ENCODE measurements at regions not wholly inside any gene's neighbourhood (a gene's known extent, or its start where the extent isn't known, plus 50 kb on each side); places are given as distances from the start of the nearest gene placed in this dataset.
"Not testable (repeated sequence)": the region's sequence is repeated elsewhere in the genome, so short reads cannot be mapped to it uniquely, and the experiment has no call there.

- no peak for DNase-seq (ENCODE audit: low read depth)
- no peak overlapping the region for H3K4me3 ChIP-seq (ENCODE audit: low read depth, low read length)
These were observed 1272.8 kb downstream of the SUCLG1 start for GRCh38 chr2:83186105-83186760.

DNA sequence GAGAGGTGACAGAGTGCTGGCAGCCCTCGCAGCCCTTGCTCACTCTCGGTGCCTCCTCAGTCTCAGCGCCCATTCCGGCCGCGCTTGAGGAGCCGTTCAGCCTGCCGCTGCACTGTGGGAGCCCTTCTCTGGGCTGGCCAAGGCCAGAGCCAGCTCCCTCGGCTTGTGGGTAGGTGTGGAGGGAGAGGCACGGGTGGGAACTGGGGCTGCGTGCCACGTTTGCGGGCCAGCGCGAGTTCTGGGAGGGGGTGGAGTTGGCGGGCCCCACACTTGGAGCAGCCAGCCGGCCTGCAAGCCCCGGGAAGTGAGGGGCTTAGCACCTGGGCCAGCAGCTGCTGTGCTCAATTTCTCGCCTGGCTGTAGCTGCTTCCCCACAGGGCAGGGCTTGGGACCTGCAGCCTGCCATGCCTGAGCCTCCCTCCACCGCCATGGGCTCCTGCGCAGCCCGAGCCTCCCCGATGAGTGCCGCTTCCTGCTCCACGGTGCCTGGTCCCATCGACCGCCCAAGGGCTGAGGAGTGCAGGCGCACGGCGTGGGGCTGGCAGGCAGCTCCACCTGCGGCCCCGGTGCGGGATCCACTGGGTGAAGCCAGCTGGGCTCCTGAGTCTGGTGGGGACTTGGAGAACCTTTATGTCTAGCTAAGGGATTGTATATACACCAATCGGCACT is 1278.1 kb downstream of the SUCLG1 start:
- H3K4me3 ChIP-seq (ENCODE audit: low read depth, low read length); DNase-seq (ENCODE audit: low read depth): not testable (repeated sequence)

GRCh38 chr2:83176539-83176938 is 1282.5 kb downstream of the SUCLG1 start:
- no peak overlapping the region for H3K4me3 ChIP-seq (ENCODE audit: low read depth, low read length)
- no peak for DNase-seq (ENCODE audit: low read depth)

DNA sequence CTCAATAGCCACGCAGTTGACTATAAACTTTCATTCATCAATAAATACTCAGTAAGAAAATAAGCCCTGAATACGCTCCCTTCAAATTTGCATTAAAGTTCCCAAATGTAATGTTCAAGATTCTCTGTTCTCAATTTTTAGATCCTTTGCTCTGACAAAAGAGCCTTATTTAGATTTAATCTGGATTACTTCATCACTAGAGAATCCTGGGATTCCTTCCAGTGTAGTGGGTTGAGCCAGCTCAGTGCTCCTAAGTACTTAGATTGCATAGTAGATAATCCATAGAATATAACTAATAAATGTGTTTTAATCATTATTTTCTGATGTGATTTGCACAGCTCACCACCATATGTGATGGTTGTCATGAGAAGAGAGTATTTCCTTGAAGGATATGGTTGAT is 1286.2 kb downstream of the SUCLG1 start:
- no peak for DNase-seq (ENCODE audit: low read depth)
- no peak overlapping the region for H3K4me3 ChIP-seq (ENCODE audit: low read depth, low read length)

DNA sequence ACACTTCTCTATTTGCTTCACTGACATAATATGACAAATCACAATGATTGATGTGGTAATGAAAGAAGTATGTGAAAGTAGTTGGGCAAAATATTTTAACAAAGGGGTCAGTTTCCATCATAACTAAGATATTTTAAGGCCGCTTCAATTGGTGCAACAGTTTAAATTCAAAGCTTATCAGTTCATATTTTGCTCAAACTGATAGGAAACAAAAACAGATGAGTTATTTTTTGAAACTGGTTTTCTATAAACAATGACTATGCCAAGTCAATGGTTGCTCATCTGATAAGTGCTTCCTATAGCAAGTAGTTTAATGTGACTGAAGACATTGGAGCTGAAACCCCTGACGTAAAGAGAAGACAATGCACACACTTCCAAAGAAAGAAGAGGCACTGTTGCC is 1290.7 kb downstream of the SUCLG1 start:
- no peak for DNase-seq (ENCODE audit: low read depth)
- H3K4me3 ChIP-seq (ENCODE audit: low read depth, low read length): no peak overlapping the region

DNA sequence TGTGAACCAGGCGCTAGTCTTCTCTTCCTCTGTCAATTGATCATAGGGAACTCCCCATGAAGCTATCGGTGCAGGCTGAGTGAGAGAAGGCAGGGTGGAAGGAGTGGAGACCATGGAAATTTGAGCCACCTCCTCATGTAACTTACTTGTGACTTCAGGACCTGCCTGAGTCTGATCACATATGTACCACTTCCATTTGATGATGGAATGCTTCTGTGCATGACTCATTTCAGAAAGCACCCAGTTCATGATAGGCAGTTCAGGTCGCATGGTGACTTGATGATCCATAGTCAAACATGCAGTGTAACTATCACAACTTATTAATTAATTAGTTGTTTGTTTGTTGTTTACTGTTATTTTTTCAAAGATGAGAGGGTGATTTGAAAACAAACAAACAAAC is 1296.7 kb downstream of the SUCLG1 start:
- no peak overlapping the region for H3K4me3 ChIP-seq (ENCODE audit: low read depth, low read length)
- no peak for DNase-seq (ENCODE audit: low read depth)

DNA sequence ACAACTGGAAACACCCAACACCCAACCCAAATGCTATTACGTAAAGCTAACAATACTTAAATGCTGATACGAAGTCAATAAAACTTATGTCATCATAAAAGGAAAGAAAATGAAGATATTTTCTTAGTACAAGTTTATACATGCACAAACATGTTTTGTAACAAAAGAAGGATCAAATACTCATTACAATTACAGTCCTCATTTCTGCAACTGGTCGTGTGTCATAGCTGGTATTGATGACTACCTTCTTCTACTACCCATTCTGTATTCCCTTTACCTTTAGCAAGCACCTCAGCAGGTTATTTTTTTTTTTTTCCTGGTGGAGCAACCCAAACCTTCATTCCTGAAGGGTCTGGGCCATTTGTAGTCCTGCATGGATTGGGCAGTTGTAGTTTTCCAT is 1298.5 kb downstream of the SUCLG1 start:
- no peak for DNase-seq (ENCODE audit: low read depth)
- no peak overlapping the region for H3K4me3 ChIP-seq (ENCODE audit: low read depth, low read length)

GRCh38 chr2:83155826-83156225 is 1303.3 kb downstream of the SUCLG1 start:
- DNase-seq (ENCODE audit: low read depth): no peak
- no peak overlapping the region for H3K4me3 ChIP-seq (ENCODE audit: low read depth, low read length)

DNA sequence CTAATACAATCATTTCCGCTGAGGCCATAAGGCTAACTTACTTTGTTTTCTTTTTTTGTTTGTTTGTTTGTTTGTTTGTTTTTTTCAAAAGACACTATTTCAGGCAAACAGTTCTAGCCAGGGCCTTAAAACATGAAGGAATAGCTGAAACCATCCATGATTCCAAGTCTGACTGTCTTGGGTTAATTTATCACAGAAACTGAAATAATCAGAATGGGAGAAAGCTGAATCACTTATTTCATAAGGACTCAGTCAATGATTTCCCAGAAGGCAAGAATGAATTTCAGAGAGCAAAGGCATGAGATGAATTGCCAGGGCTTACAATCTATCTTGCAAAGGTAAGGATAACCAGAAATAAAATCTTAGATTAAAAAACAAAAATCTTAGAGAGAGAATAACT is 1315.1 kb downstream of the SUCLG1 start:
- H3K4me3 ChIP-seq (ENCODE audit: low read depth, low read length): no peak overlapping the region
- no peak for DNase-seq (ENCODE audit: low read depth)

DNA sequence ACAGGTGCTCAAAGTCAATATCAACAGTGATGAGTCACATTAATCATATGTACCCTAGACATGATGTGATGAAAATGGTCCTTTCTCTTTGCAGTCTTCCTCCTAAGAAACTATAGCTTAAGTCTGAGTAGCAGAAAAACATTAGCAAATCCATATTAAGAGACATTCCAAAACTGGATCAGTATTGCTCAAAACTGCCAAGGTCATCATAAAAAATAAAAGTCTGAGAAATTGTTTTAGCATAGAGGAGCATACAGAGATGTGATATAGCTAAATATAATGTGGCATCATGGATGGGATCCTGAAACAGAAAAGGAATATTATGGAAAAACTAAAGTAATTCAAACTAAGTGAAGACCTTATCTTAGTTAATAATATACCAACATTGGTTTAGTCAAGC is 1316.1 kb downstream of the SUCLG1 start:
- no peak overlapping the region for H3K4me3 ChIP-seq (ENCODE audit: low read depth, low read length)
- DNase-seq (ENCODE audit: low read depth): no peak

DNA sequence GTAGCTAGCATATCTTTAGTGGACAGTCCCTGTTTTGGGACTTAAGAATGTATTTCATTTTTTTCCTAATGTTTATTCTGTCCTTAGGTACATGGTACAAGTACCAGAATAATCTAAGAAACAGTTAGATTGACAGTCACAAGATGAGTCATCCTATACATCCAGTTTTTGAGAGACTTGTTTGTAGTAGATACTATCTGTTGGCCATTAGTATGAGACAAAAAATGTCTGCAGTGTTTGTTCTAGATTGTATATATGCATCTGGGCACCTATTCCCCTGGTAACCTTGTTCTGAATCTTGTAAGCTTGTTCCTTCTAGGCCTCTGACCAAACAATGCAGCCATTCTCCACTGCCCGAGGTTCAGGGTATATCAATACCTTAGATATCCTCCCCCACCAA is 1343.5 kb downstream of the SUCLG1 start:
- H3K4me3 ChIP-seq (ENCODE audit: low read depth, low read length): no peak overlapping the region
- DNase-seq (ENCODE audit: low read depth): no peak

DNA sequence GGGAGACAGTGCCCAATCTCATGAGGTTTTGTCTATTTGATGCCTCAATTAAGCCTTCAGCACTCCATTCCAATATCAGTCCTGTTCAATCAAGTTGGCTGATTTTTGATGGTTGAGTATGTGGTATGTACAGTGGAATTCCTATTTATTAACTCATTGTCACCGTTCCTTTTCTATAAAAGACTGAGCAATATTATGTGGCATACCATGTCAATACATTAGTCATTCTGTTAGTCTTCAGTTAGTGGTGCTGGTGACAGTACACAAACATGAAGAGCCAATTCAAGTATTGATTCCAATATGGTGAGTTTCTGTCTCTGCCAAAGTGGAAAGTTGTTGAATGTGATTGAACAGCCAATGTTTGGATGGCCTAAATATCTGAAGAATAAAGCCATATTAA is 1343.9 kb downstream of the SUCLG1 start:
- no peak for DNase-seq (ENCODE audit: low read depth)

DNA sequence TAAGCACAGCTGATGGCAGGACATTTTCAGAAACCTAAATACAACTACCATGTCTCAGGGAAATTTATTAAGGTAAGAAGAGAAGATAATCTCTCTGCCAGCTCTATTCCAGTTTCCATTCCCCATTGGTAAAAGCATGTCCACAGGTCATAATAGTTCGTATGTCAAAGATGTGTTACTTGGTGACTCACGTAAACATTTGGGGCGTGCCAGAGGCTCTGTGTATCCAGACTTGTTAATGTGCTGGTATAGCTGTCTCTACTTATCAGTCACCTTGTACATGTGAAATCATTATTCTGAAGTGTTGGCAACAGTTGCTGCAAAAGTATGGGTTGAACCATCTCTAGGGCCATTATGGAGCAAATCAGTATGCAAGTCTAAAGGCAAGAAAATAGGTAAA is 1345.1 kb downstream of the SUCLG1 start:
- DNase-seq (ENCODE audit: low read depth): no peak

More for the DNA sequence above, 1343.9 kb downstream of the SUCLG1 start:
- no peak overlapping the region for H3K4me3 ChIP-seq (ENCODE audit: low read depth, low read length)

DNA sequence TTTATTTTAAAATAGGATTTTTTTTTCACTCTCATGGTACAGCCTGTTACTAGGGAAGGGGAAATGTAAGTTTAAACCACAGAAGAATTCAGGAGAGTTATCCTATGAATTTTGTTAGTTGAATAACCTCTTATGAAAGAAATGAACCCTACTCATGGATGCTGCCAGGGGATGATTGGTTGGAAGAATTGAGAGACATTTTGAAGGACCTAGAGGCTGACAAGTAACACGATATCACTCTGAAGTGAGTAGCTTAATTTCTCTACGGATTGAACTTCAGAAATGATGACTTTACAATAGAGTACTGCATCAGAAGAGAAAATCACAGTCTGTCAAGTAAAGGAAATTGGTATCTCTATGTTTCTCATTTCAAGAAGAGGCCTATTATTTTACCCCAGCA is 1346.2 kb downstream of the SUCLG1 start:
- DNase-seq (ENCODE audit: low read depth): peak; percentile 25
- H3K4me3 ChIP-seq (ENCODE audit: low read depth, low read length): no peak overlapping the region

More for the DNA sequence above, 1345.1 kb downstream of the SUCLG1 start:
- H3K4me3 ChIP-seq (ENCODE audit: low read depth, low read length): no peak overlapping the region

DNA sequence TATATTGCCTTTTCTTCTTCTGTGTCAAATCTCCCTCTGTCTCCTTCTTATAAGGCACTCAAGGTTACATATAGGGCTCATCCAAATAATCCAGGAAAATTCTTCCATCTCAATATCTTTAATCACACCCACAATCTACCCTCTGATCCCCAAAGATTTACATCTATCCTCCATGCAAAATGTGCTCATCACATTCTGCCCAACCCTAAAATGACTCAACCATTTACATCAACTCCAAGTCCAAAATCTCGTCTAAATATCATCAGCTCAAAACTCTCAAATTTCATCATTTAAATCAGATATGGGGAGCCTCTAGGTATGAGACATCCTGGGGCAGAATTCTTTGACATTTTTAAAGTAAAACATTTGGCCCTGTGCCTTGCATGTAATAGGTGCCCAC is 1349.8 kb downstream of the SUCLG1 start:
- DNase-seq (ENCODE audit: low read depth): no peak
- H3K4me3 ChIP-seq (ENCODE audit: low read depth, low read length): no peak overlapping the region

- H3K4me3 ChIP-seq (ENCODE audit: low read depth, low read length): no peak overlapping the region
- DNase-seq (ENCODE audit: low read depth): no peak
These were observed 1352.2 kb downstream of the SUCLG1 start for GRCh38 chr2:83106853-83107252.

- no peak for DNase-seq (ENCODE audit: low read depth)
- H3K4me3 ChIP-seq (ENCODE audit: low read depth, low read length): no peak overlapping the region
These were observed 1354.9 kb downstream of the SUCLG1 start for GRCh38 chr2:83104202-83104601.

DNA sequence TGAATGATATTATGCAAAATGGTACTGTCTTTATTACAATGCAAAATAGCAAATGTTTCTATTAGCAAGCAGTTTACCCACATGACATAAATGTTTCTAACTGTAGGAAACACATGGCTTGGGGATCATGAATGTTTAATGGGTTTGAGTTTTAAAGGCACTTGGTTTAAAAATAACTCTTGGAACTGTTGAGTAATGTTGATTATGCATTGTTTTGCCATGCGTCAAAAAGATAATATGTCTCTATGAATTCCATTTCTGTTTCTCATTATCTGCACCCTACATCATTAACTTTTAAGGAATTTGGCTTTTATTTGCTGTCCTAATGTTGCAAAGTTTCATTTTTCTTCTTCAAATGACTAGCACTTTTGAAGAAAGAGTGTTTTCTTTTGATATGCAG is 1355.5 kb downstream of the SUCLG1 start:
- DNase-seq (ENCODE audit: low read depth): peak; percentile 51
- H3K4me3 ChIP-seq (ENCODE audit: low read depth, low read length): no peak overlapping the region

GRCh38 chr2:83089051-83089450 is 1370.0 kb downstream of the SUCLG1 start:
- not testable (repeated sequence) for DNase-seq (ENCODE audit: low read depth); H3K4me3 ChIP-seq (ENCODE audit: low read depth, low read length)

DNA sequence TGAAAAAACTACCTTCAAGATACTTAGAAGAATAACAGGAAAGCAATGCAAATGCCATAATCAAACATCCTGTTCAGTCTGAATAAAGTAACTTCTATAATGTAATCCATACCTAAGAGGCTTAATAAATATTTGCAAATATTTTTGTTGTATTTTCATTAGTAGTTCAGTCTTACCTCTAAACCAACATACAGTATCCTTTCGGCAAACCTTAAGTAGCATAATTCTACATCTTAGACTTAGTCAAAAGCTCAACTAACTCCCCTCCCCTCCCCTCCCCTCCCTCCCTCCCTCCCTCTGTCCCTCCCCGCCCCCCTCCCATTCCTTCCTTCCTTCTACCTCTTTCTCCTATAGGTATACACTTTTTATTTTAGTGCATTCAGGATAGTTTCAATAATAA is 1373.2 kb downstream of the SUCLG1 start:
- no peak overlapping the region for H3K4me3 ChIP-seq (ENCODE audit: low read depth, low read length)
- DNase-seq (ENCODE audit: low read depth): no peak

Measured in skeletal muscle cell (primary cell).